Osteocyte (in vitro differentiated cells): ENCODE measurements at regions not wholly inside any gene's neighbourhood (a gene's known extent, or its start where the extent isn't known, plus 50 kb on each side); places are given as distances from the start of the nearest gene placed in this dataset.
"Not testable (repeated sequence)": the region's sequence is repeated elsewhere in the genome, so short reads cannot be mapped to it uniquely, and the experiment has no call there.

ENCODE experiments used
- DNase-seq: peaks from one replicate; pipeline ENCODE4 v3.0.0; 2021; ENCODE audit warnings: mixed read lengths; ENCODE audit not compliant: unreplicated experiment; ENCODE audit errors: extremely low spot score
- H3K27ac Mint-ChIP-seq: one replicate; pipeline ENCODE4 v1.8.0; 2021; ENCODE audit warnings: mild to moderate bottlenecking, mixed read lengths; ENCODE audit not compliant: unreplicated experiment
- H3K27me3 Mint-ChIP-seq: one replicate; pipeline ENCODE4 v1.8.0; 2021; ENCODE audit warnings: mixed read lengths; ENCODE audit not compliant: unreplicated experiment
- H3K36me3 Mint-ChIP-seq: one replicate; pipeline ENCODE4 v1.8.0; 2021; ENCODE audit warnings: mixed read lengths; ENCODE audit not compliant: unreplicated experiment
- H3K4me1 Mint-ChIP-seq: one replicate; pipeline ENCODE4 v1.8.0; 2021; ENCODE audit warnings: mixed read lengths; ENCODE audit not compliant: unreplicated experiment
- H3K4me3 Mint-ChIP-seq: one replicate; pipeline ENCODE4 v1.8.0; 2021; ENCODE audit warnings: mild to moderate bottlenecking, moderate library complexity, mixed read lengths; ENCODE audit not compliant: unreplicated experiment
- H3K9me3 Mint-ChIP-seq: one replicate; pipeline ENCODE4 v1.8.0; 2021; ENCODE audit warnings: mixed read lengths; ENCODE audit not compliant: unreplicated experiment
- TF ChIP-seq, protein P1 (sequence below): fragments of 200-600 bp; sonication (generic); IDR thresholded peaks from 2 replicates; pipeline ENCODE4 v1.5.0; 2021; ENCODE audit warnings: antibody characterized with exemption, mild to moderate bottlenecking, moderate library complexity

DNA sequence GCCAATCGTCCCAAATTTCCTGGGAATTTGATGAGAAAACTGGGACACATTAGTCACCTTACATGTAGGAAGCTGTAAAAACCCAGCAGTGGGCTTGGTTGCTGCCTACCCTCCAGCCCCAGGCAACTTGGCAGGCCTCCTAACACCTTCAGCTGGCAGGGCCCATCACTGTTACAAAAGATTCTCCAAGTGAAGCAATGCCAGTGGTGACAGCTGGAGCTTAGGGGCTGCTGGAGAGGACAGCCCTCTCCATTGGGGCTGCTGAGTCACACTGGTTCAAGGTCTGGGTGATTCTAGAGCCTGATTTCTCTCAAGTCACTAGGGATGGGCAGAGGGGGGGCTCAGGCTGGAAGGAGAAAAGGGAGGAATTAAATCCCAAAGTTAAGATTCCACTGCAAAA, 180.6 kb downstream of the COPRS start:
- peak; percentile 62 for DNase-seq
- no peak overlapping the region for H3K27ac Mint-ChIP-seq
- H3K9me3 Mint-ChIP-seq = no peaks in the 10 kb centered on the region
- H3K36me3 Mint-ChIP-seq = no peaks in the 10 kb centered on the region
- H3K27me3 Mint-ChIP-seq = no peaks in the 10 kb centered on the region
- H3K4me1 Mint-ChIP-seq = peaks cover 21% of the 10 kb centered on the region
- no peak overlapping the region for H3K4me3 Mint-ChIP-seq
- TF ChIP-seq, protein P1, sequence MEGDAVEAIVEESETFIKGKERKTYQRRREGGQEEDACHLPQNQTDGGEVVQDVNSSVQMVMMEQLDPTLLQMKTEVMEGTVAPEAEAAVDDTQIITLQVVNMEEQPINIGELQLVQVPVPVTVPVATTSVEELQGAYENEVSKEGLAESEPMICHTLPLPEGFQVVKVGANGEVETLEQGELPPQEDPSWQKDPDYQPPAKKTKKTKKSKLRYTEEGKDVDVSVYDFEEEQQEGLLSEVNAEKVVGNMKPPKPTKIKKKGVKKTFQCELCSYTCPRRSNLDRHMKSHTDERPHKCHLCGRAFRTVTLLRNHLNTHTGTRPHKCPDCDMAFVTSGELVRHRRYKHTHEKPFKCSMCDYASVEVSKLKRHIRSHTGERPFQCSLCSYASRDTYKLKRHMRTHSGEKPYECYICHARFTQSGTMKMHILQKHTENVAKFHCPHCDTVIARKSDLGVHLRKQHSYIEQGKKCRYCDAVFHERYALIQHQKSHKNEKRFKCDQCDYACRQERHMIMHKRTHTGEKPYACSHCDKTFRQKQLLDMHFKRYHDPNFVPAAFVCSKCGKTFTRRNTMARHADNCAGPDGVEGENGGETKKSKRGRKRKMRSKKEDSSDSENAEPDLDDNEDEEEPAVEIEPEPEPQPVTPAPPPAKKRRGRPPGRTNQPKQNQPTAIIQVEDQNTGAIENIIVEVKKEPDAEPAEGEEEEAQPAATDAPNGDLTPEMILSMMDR = no peak

DNA sequence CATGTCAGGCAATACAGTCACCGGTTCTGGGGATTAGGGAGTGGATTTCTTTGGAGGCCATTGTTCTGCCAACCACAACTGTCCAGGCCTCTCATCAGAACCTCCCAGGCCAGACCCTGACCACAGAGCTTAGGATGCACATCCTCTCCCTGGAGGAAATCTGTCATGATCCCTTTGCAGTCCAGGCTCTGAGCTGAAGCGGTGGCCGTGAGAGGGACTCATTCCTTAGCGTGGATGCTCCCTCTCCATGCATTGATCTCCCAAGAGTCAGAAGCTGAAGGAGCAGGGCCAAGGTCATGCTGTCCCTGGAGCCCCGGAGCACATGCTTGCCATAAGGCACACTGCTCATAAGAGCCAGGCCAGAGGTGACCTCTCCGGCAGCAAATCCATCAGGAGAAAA, 181.4 kb downstream of the COPRS start:
- Mint-ChIP-seq H3K27ac (no peak overlapping the region), H3K27me3 (no peaks in the 10 kb centered on the region), H3K36me3 (no peaks in the 10 kb centered on the region), H3K4me3 (no peak overlapping the region), H3K9me3 (no peaks in the 10 kb centered on the region), H3K4me1 (peaks cover 25% of the 10 kb centered on the region)
- TF ChIP-seq, protein P1 = no peak
- DNase-seq = no peak

DNA sequence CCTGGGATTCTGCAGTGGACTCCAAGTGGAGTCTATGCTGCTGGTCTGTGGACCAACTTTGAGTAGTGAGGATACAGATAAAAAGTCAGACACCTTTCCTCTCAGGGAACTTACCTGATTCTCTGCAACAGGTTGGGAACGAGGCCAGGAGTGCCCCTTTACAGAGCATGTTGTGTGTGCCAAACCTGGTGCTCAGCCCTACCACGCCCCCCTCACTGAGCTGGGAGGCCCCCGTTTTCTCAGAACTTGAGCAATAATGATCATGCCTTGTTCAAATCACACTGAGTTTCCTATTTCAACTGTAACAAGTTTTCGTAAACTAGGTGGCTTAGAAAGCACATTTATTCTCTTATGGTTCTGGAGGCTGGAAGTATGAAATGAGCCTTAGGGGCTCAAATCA, 182.0 kb downstream of the COPRS start:
- H3K36me3 Mint-ChIP-seq = no peaks in the 10 kb centered on the region
- peaks cover 32% of the 10 kb centered on the region for H3K4me1 Mint-ChIP-seq
- H3K27me3 Mint-ChIP-seq = no peaks in the 10 kb centered on the region
- no peaks in the 10 kb centered on the region for H3K9me3 Mint-ChIP-seq
- no peak for DNase-seq
- no peak overlapping the region for H3K27ac Mint-ChIP-seq
- TF ChIP-seq, protein P1 = no peak
- H3K4me3 Mint-ChIP-seq = no peak overlapping the region

DNA sequence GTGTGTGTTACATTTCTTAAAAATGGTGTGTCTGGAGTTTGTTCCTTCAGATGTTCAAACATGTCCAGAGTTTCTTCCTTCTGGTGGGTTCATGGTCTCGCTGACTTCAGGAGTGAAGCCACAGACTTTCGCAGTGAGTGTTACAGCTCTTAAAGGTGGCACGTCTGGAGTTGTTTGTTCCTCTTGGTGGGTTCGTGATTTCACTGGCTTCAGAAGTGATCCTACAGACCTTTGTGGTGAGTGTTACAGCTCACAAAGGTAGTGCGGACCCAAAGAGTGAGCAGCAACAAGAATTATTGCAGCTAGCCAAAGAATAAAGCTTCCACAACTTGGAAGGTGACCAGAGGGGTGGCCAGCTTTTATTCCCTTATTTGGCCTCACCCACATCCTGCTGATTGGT, 183.7 kb downstream of the COPRS start:
- H3K27ac Mint-ChIP-seq, H3K4me3 Mint-ChIP-seq, H3K9me3 Mint-ChIP-seq, H3K27me3 Mint-ChIP-seq, DNase-seq, H3K36me3 Mint-ChIP-seq: not testable (repeated sequence)
- peaks cover 35% of the 10 kb centered on the region for H3K4me1 Mint-ChIP-seq

DNA sequence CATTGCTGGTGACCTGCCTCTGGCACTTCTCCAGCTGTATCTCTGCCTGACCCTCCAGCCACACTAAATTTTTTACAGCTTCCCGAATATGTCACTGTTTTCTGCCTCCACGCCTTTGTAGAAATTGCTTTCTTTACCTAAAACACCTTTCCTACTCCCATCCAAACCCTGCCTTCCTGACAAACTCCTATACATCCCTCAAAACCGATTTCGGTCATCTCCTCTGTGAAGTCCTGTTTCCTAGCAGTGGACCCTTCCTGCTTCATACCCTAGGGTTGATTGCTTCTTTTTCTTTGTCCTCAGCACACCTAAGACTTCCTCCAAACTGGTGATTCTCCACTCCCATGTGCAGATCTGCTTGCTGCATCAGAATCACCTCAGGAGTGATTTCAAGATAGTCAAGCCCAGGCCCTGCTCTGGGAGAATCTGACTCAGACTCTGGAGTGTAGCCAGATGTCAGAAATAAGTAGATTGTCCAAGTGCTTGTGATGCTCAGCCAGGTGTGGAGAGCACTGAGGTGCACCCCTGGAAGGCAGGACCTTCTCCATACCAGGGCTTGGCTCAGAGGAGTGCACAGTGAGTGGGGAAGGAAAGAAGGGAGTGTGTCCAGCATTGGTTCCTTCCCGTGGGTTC, 184.2 kb downstream of the COPRS start:
- no peak for DNase-seq
- peak overlapping the region; percentile 65 for H3K27ac Mint-ChIP-seq
- H3K27me3 Mint-ChIP-seq = no peaks in the 10 kb centered on the region
- no peaks in the 10 kb centered on the region for H3K36me3 Mint-ChIP-seq
- TF ChIP-seq, protein P1 = no peak
- no peak overlapping the region for H3K4me3 Mint-ChIP-seq
- peaks cover 35% of the 10 kb centered on the region for H3K4me1 Mint-ChIP-seq
- H3K9me3 Mint-ChIP-seq = no peaks in the 10 kb centered on the region

DNA sequence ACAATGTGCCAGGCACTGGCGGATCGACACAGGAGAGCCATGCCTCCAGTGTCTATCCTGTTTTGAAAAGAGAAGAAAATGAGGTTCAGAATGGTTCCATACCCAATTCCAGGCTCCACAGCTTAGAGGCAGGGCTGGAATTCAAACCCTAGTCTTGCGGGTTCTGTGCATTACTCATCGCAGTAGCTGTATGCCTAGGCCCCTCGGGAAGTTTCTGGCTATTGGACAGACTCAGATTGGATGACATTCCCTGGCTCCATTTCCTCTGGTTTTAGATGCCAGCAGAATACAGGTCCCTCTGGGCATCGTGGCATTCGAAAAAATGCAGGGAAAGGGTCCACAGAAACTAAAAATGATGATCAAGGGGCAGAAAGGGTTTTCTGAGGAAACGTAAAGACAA, 184.7 kb downstream of the COPRS start:
- Mint-ChIP-seq H3K27me3 (peaks cover 2% of the 10 kb centered on the region), H3K9me3 (peaks cover 4% of the 10 kb centered on the region), H3K4me3 (no peak overlapping the region), H3K4me1 (peaks cover 35% of the 10 kb centered on the region), H3K36me3 (no peaks in the 10 kb centered on the region), H3K27ac (peak overlapping the region; percentile 65)
- no peak for DNase-seq
- TF ChIP-seq, protein P1 = no peak
